Left kidney (tissue), 1 donor: ENCODE measurements at regions not wholly inside any gene's neighbourhood (a gene's known extent, or its start where the extent isn't known, plus 50 kb on each side); places are given as distances from the start of the nearest gene placed in this dataset.

Source experiments
- DNase-seq: peaks from one replicate; pipeline ENCODE4 v3.0.0-alpha.2; 2013

GRCh38 chr3:188036375-188037194, 117.4 kb upstream of the LPP start:
- DNase-seq: no peak

GRCh38 chr3:188037195-188037718, 116.7 kb upstream of the LPP start:
- DNase-seq: peak; percentile 55

- no peak for DNase-seq
These were observed 115.9 kb upstream of the LPP start for GRCh38 chr3:188037965-188038581.

- no peak for DNase-seq
These were observed 112.8 kb upstream of the LPP start for GRCh38 chr3:188041193-188041592.

- DNase-seq: no peak
These were observed 112.1 kb upstream of the LPP start for GRCh38 chr3:188041895-188042294.

GRCh38 chr3:188042466-188042865, 111.5 kb upstream of the LPP start:
- DNase-seq: no peak

- no peak for DNase-seq
These were observed 110.1 kb upstream of the LPP start for GRCh38 chr3:188043891-188044290.

- no peak for DNase-seq
These were observed 107.3 kb upstream of the LPP start for GRCh38 chr3:188046561-188047211.

GRCh38 chr3:188047536-188047935, 106.4 kb upstream of the LPP start:
- DNase-seq: no peak

- no peak for DNase-seq
These were observed 104.1 kb upstream of the LPP start for GRCh38 chr3:188049606-188050530.

GRCh38 chr3:188051801-188052168, 102.2 kb upstream of the LPP start:
- DNase-seq: peak; percentile 66

GRCh38 chr3:188052169-188053035, 101.6 kb upstream of the LPP start:
- peak; percentile 83 for DNase-seq

- DNase-seq: no peak
These were observed 101.0 kb upstream of the LPP start for GRCh38 chr3:188053036-188053340.

- no peak for DNase-seq
These were observed 100.1 kb upstream of the LPP start for GRCh38 chr3:188053710-188054380.

GRCh38 chr3:188054541-188054940, 99.4 kb upstream of the LPP start:
- no peak for DNase-seq

GRCh38 chr3:188055388-188055787, 98.6 kb upstream of the LPP start:
- no peak for DNase-seq

GRCh38 chr3:188057124-188057523, 96.8 kb upstream of the LPP start:
- no peak for DNase-seq

- DNase-seq: no peak
These were observed 95.3 kb upstream of the LPP start for GRCh38 chr3:188058569-188059184.

- no peak for DNase-seq
These were observed 94.6 kb upstream of the LPP start for GRCh38 chr3:188059351-188059750.

GRCh38 chr3:188060264-188060835, 93.6 kb upstream of the LPP start:
- DNase-seq: no peak
